Ishikawa (cell line): ENCODE measurements at regions not wholly inside any gene's neighbourhood (a gene's known extent, or its start where the extent isn't known, plus 50 kb on each side); places are given as distances from the start of the nearest gene placed in this dataset.

Source experiments
- TAF1 ChIP-seq: IDR thresholded peaks from 2 replicates; pipeline ENCODE4 v1.6.1; 2012; ENCODE audit warnings: low read depth, mild to moderate bottlenecking
- TCF12 ChIP-seq: IDR thresholded peaks from 2 replicates; pipeline ENCODE4 v1.6.1; 2012; ENCODE audit warnings: low read depth
- ZBTB7A ChIP-seq: IDR thresholded peaks from 2 replicates; pipeline ENCODE4 v1.6.1; 2012; ENCODE audit warnings: low read depth

DNA sequence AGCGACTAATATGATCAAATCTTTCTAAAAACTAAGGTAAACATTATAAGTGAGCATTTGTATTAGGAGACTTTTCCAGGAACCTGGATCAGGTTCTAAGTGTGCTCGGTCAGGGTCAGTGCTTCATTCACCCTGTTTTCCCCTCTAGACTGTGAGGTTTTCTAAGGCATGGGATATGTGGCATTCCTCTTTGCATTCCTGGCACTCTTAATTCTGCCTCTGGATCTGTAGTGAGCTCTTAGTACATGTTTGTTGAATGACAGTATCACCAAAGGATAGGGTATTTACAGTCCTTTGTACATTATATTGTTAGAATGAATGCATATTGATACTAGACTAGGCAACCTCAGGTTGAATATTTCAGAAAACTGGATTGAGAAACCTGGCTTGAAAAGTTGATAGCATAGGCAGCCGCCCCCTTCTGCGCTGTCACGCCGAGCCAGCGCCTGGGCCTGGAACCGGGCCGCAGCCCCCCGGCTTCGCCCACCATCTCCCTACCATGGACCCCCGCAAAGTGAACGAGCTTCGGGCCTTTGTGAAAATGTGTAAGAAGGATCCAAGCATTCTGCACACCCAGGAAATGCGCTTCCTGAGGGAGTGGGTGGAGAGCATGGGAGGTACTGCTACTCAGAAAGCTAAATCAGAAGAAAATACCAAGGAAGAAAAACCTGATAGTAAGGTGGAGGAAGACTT, 156.5 kb downstream of the KCNRG start:
- TF ChIP-seq ZBTB7A (no peak), TAF1 (no peak), TCF12 (no peak)
